Ishikawa (cell line): ENCODE measurements at regions not wholly inside any gene's neighbourhood (a gene's known extent, or its start where the extent isn't known, plus 50 kb on each side); places are given as distances from the start of the nearest gene placed in this dataset.

Source experiments
- CEBPB ChIP-seq: IDR thresholded peaks from 2 replicates; pipeline ENCODE4 v1.6.1; 2012
- CREB1 ChIP-seq: IDR thresholded peaks from 2 replicates; pipeline ENCODE4 v1.6.1; 2012; ENCODE audit warnings: low read depth
- EGR1 ChIP-seq: IDR thresholded peaks from 2 replicates; pipeline ENCODE4 v1.6.1; 2012
- EP300 ChIP-seq: IDR thresholded peaks from 2 replicates; pipeline ENCODE4 v1.6.1; 2012; ENCODE audit warnings: borderline replicate concordance
- FOXM1 ChIP-seq: IDR thresholded peaks from 2 replicates; pipeline ENCODE4 v1.6.1; 2012; ENCODE audit warnings: low read depth, borderline replicate concordance
- MAX ChIP-seq: IDR thresholded peaks from 2 replicates; pipeline ENCODE4 v1.6.1; 2012
- NFIC ChIP-seq: IDR thresholded peaks from 2 replicates; pipeline ENCODE4 v1.6.1; 2012
- RAD21 ChIP-seq: IDR thresholded peaks from 2 replicates; pipeline ENCODE4 v1.6.1; 2012; ENCODE audit warnings: low read depth
- REST ChIP-seq: IDR thresholded peaks from 2 replicates; pipeline ENCODE4 v1.6.1; 2012; ENCODE audit warnings: low read depth, mild to moderate bottlenecking
- TAF1 ChIP-seq: IDR thresholded peaks from 2 replicates; pipeline ENCODE4 v1.6.1; 2012; ENCODE audit warnings: low read depth, mild to moderate bottlenecking
- TCF12 ChIP-seq: IDR thresholded peaks from 2 replicates; pipeline ENCODE4 v1.6.1; 2012; ENCODE audit warnings: low read depth
- TEAD4 ChIP-seq: IDR thresholded peaks from 2 replicates; pipeline ENCODE4 v1.6.1; 2012
- USF1 ChIP-seq: IDR thresholded peaks from 2 replicates; pipeline ENCODE4 v1.6.1; 2012
- YY1 ChIP-seq: IDR thresholded peaks from 2 replicates; pipeline ENCODE4 v1.6.1; 2012; ENCODE audit warnings: low read depth
- ZBTB7A ChIP-seq: IDR thresholded peaks from 2 replicates; pipeline ENCODE4 v1.6.1; 2012; ENCODE audit warnings: low read depth

- TF ChIP-seq MAX (no peak), TCF12 (no peak), RAD21 (no peak), NFIC (no peak), FOXM1 (no peak), CREB1 (no peak), YY1 (no peak), EP300 (no peak), ZBTB7A (no peak), EGR1 (no peak)
Measured at GRCh38 chr14:95014036-95014435, 143.3 kb downstream of the DICER1 start.

- TF ChIP-seq TAF1 (no peak), FOXM1 (no peak), TCF12 (no peak), TEAD4 (no peak), ZBTB7A (no peak), RAD21 (no peak), CEBPB (no peak), YY1 (no peak), NFIC (no peak), EGR1 (no peak), EP300 (no peak), CREB1 (no peak), USF1 (no peak), REST (no peak), MAX (no peak)
Measured at GRCh38 chr14:95011445-95012006, 145.8 kb downstream of the DICER1 start.

- TF ChIP-seq TAF1 (no peak), RAD21 (no peak), CREB1 (no peak), REST (no peak), CEBPB (no peak), EP300 (no peak), EGR1 (no peak)
Measured at GRCh38 chr14:95008445-95009217, 148.7 kb downstream of the DICER1 start.

GRCh38 chr14:95007921-95008320, 149.4 kb downstream of the DICER1 start:
- TF ChIP-seq MAX = no peak
- TF ChIP-seq CEBPB = no peak
- TF ChIP-seq EGR1 = no peak
- no peak for TF ChIP-seq CREB1
- no peak for TF ChIP-seq FOXM1

GRCh38 chr14:95006479-95006878, 150.8 kb downstream of the DICER1 start:
- TF ChIP-seq CREB1 (no peak), NFIC (no peak), REST (no peak), TCF12 (no peak), FOXM1 (no peak), TAF1 (no peak), USF1 (no peak), CEBPB (no peak), RAD21 (no peak), TEAD4 (no peak), ZBTB7A (no peak), EP300 (no peak), EGR1 (no peak), YY1 (no peak), MAX (no peak)
